Suprapubic skin (tissue), 4 donors: ENCODE measurements at regions not wholly inside any gene's neighbourhood (a gene's known extent, or its start where the extent isn't known, plus 50 kb on each side); places are given as distances from the start of the nearest gene placed in this dataset.

ENCODE experiments used
- DNase-seq, 2 donors: peaks; one replicate each; pipeline ENCODE4 v3.0.0-alpha.2; 2019; ENCODE audit warnings: low spot score in 2 of 2
- H3K27ac ChIP-seq: fragments of 200-600 bp; sonication (generic); one replicate; pipeline ENCODE4 v1.5.1; 2019
- H3K27me3 ChIP-seq: fragments of 200-600 bp; sonication (generic); one replicate; pipeline ENCODE4 v1.5.1; 2019
- H3K36me3 ChIP-seq: fragments of 200-600 bp; sonication (generic); one replicate; pipeline ENCODE4 v1.5.1; 2019
- H3K4me1 ChIP-seq: fragments of 200-600 bp; sonication (generic); one replicate; pipeline ENCODE4 v1.5.1; 2019
- H3K4me3 ChIP-seq: fragments of 200-600 bp; sonication (generic); one replicate; pipeline ENCODE4 v1.5.1; 2019; ENCODE audit warnings: mild to moderate bottlenecking
- H3K9me3 ChIP-seq: fragments of 200-600 bp; sonication (generic); one replicate; pipeline ENCODE4 v1.5.1; 2019
- EP300 ChIP-seq: sonication (generic); formaldehyde crosslinking; IDR thresholded peaks from one replicate; pipeline ENCODE4 v1.6.1; 2017; ENCODE audit warnings: antibody characterized with exemption
- POLR2A ChIP-seq, 2 donors: fragments of 450-650 bp; IDR thresholded peaks; one replicate each; pipeline ENCODE4 v1.6.1; 2017; ENCODE audit warnings: antibody characterized with exemption in 2 of 2, mild to moderate bottlenecking in 2 of 2, moderate library complexity in 2 of 2
- POLR2AphosphoS5 ChIP-seq, 3 donors: sonication (generic); formaldehyde crosslinking; IDR thresholded peaks; one replicate each; pipeline ENCODE4 v1.6.1; 2017; ENCODE audit warnings: antibody characterized with exemption in 3 of 3
- WGBS: methylation state at CpG from one replicate; pipeline ENCODE4 v1.1.5; 2018; 5-methylcytosine and 5-hydroxymethylcytosine counted together
- TF ChIP-seq, protein P1 (sequence below), 2 donors: fragments of 200-600 bp in 1 of 2; fragments of 450-650 bp in 1 of 2; sonication (generic) in 1 of 2; IDR thresholded peaks; one replicate each; pipeline ENCODE4 v1.5.1; 2016 to 2019; ENCODE audit warnings: antibody characterized with exemption in 2 of 2, mild to moderate bottlenecking in 1 of 2, moderate library complexity in 1 of 2

DNA sequence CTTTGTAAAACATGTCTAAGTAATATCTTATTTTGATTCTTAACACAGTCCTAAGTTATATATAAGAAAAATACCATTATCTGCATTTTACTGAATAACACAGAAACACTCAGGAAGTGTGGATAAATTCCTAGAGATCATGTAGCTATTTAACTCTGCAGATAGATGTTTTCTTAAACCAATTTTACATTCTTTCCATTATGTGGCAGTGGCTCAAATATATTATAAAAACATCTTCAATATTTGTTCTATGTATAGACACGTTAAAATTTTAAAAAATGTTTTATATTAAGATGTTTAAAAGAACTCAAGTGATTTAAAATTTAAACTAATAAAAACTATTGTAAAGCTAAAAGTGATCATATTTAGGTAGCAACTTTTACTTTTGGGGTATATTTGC is 683.8 kb downstream of the DIPK2A start:
- H3K36me3 ChIP-seq = no peaks in the 10 kb centered on the region
- no peaks in the 10 kb centered on the region for H3K9me3 ChIP-seq
- H3K4me3 ChIP-seq = no peak overlapping the region
- H3K27me3 ChIP-seq = no peaks in the 10 kb centered on the region
- no peaks in the 10 kb centered on the region for H3K4me1 ChIP-seq
- no peak overlapping the region for H3K27ac ChIP-seq
- no peak for DNase-seq
- WGBS = 58% methylated on average over 1 of the region's 1 CpG
- TF ChIP-seq EP300 (no peak), POLR2AphosphoS5 (IDR thresholded peaks at IDR 0.05) (no peak), POLR2A (IDR thresholded peaks at IDR 0.05) (no peak)
- TF ChIP-seq, protein P1, sequence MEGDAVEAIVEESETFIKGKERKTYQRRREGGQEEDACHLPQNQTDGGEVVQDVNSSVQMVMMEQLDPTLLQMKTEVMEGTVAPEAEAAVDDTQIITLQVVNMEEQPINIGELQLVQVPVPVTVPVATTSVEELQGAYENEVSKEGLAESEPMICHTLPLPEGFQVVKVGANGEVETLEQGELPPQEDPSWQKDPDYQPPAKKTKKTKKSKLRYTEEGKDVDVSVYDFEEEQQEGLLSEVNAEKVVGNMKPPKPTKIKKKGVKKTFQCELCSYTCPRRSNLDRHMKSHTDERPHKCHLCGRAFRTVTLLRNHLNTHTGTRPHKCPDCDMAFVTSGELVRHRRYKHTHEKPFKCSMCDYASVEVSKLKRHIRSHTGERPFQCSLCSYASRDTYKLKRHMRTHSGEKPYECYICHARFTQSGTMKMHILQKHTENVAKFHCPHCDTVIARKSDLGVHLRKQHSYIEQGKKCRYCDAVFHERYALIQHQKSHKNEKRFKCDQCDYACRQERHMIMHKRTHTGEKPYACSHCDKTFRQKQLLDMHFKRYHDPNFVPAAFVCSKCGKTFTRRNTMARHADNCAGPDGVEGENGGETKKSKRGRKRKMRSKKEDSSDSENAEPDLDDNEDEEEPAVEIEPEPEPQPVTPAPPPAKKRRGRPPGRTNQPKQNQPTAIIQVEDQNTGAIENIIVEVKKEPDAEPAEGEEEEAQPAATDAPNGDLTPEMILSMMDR (IDR thresholded peaks at IDR 0.05) = no peak

GRCh38 chr3:144660186-144660585 is 688.6 kb downstream of the DIPK2A start:
- DNase-seq = no peak
- no peaks in the 10 kb centered on the region for H3K36me3 ChIP-seq
- no peaks in the 10 kb centered on the region for H3K9me3 ChIP-seq
- H3K4me1 ChIP-seq = no peaks in the 10 kb centered on the region
- no peak overlapping the region for H3K27ac ChIP-seq
- H3K27me3 ChIP-seq = no peaks in the 10 kb centered on the region
- no peak for TF ChIP-seq POLR2A (IDR thresholded peaks at IDR 0.05)
- H3K4me3 ChIP-seq = no peak overlapping the region
- 49% methylated on average over 1 of the region's 1 CpG for WGBS

DNA sequence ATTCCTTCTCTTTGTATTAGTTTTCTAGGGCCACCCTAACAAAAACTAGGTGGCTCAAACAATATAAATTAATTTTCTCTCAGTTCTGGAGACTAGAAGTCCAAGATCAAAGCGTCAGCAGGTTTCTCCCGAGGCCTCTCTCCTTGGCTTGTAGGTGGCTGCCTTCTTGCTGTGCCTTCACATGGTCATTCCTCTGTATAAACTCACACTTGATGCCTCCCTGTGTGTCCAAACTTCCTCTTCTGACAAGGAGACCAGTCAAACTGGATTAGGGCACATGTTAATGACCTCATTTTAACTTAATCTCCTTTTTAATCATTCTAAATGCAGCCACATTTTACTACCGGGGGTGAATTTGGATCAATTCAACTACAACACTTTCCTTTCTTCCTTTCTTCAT is 691.1 kb downstream of the DIPK2A start:
- DNase-seq = no peak
- Histone ChIP-seq H3K27ac (no peak overlapping the region), H3K27me3 (no peaks in the 10 kb centered on the region), H3K4me3 (no peak overlapping the region), H3K36me3 (no peaks in the 10 kb centered on the region), H3K9me3 (no peaks in the 10 kb centered on the region), H3K4me1 (no peaks in the 10 kb centered on the region)
- WGBS = 83% methylated on average over 3 of the region's 3 CpGs
- TF ChIP-seq POLR2A (IDR thresholded peaks at IDR 0.05) = no peak
- TF ChIP-seq POLR2AphosphoS5 (IDR thresholded peaks at IDR 0.05) = no peak
- TF ChIP-seq, protein P1 (IDR thresholded peaks at IDR 0.05) = no peak
- TF ChIP-seq EP300 = no peak

GRCh38 chr3:144663456-144664436 is 692.1 kb downstream of the DIPK2A start:
- Histone ChIP-seq H3K4me1 (no peaks in the 10 kb centered on the region), H3K9me3 (no peaks in the 10 kb centered on the region), H3K27me3 (no peaks in the 10 kb centered on the region), H3K36me3 (no peaks in the 10 kb centered on the region), H3K27ac (no peak overlapping the region), H3K4me3 (no peak overlapping the region)
- DNase-seq = no peak
- 74% methylated on average over 6 of the region's 6 CpGs for WGBS
- TF ChIP-seq, protein P1 (IDR thresholded peaks at IDR 0.05) = no peak
- TF ChIP-seq POLR2AphosphoS5 (IDR thresholded peaks at IDR 0.05) = no peak
- no peak for TF ChIP-seq POLR2A (IDR thresholded peaks at IDR 0.05)
- TF ChIP-seq EP300 = no peak

- DNase-seq = no peak
- Histone ChIP-seq H3K36me3 (no peaks in the 10 kb centered on the region), H3K4me3 (no peak overlapping the region), H3K4me1 (no peaks in the 10 kb centered on the region), H3K27ac (no peak overlapping the region), H3K27me3 (no peaks in the 10 kb centered on the region), H3K9me3 (no peaks in the 10 kb centered on the region)
- WGBS = 78% methylated on average over 1 of the region's 1 CpG
- TF ChIP-seq EP300 (no peak), POLR2A (IDR thresholded peaks at IDR 0.05) (no peak), POLR2AphosphoS5 (IDR thresholded peaks at IDR 0.05) (no peak)
- TF ChIP-seq, protein P1 (IDR thresholded peaks at IDR 0.05) = no peak
Observed at GRCh38 chr3:144665567-144666053, 694.0 kb downstream of the DIPK2A start.
